Trophoblast cell (in vitro differentiated cells and primary cell): ENCODE measurements at regions not wholly inside any gene's neighbourhood (a gene's known extent, or its start where the extent isn't known, plus 50 kb on each side); places are given as distances from the start of the nearest gene placed in this dataset.

ENCODE experiments used
- DNase-seq, 2 donors: peaks; one replicate each; pipeline ENCODE4 v3.0.0-alpha.2; 2016
- H2AFZ ChIP-seq: 2 replicates; pipeline ENCODE4 v1.6.1; 2013; ENCODE audit warnings: low read length, moderate library complexity, mild to moderate bottlenecking; ENCODE audit not compliant: insufficient read depth, poor library complexity
- H2AK5ac ChIP-seq: 2 replicates; pipeline ENCODE4 v1.6.1; 2013; ENCODE audit warnings: mild to moderate bottlenecking, low read length
- H2BK120ac ChIP-seq: 2 replicates; pipeline ENCODE4 v1.6.1; 2013; ENCODE audit warnings: low read length, mild to moderate bottlenecking, moderate library complexity; ENCODE audit not compliant: insufficient read depth, poor library complexity
- H2BK12ac ChIP-seq: 2 replicates; pipeline ENCODE4 v1.6.1; 2013; ENCODE audit warnings: mild to moderate bottlenecking, low read length, moderate library complexity
- H2BK5ac ChIP-seq: 2 replicates; pipeline ENCODE4 v1.6.1; 2013; ENCODE audit warnings: low read length, low read depth, moderate library complexity, mild to moderate bottlenecking; ENCODE audit not compliant: poor library complexity
- H3K14ac ChIP-seq: 2 replicates; pipeline ENCODE4 v1.6.1; 2013; ENCODE audit warnings: mild to moderate bottlenecking, low read length
- H3K18ac ChIP-seq: 2 replicates; pipeline ENCODE4 v1.6.1; 2013; ENCODE audit warnings: mild to moderate bottlenecking, low read length
- H3K23ac ChIP-seq: 2 replicates; pipeline ENCODE4 v1.6.1; 2013; ENCODE audit warnings: low read length
- H3K27ac ChIP-seq: 2 replicates; pipeline ENCODE4 v1.5.1; 2013; ENCODE audit warnings: low read depth, mild to moderate bottlenecking, inconsistent platforms, low read length, moderate library complexity
- H3K27me3 ChIP-seq: 2 replicates; pipeline ENCODE4 v1.6.1; 2013; ENCODE audit warnings: inconsistent platforms, mild to moderate bottlenecking, low read length, moderate library complexity; ENCODE audit not compliant: insufficient read depth
- H3K36me3 ChIP-seq, 2 experiments: 1 replicate in 1 of 2; 2 replicates in 1 of 2; pipeline ENCODE4 v1.6.1; 2013; ENCODE audit warnings: low read length in 2 of 2, mild to moderate bottlenecking in 2 of 2, moderate library complexity in 1 of 2; ENCODE audit not compliant: insufficient read depth in 2 of 2, control insufficient read depth in 1 of 2
- H3K4ac ChIP-seq: 2 replicates; pipeline ENCODE4 v1.6.1; 2013; ENCODE audit warnings: low read depth, mild to moderate bottlenecking, low read length, moderate library complexity
- H3K4me1 ChIP-seq, 2 experiments: 1 replicate in 1 of 2; 2 replicates in 1 of 2; pipeline ENCODE4 v1.6.1; 2013; ENCODE audit warnings: low read length in 2 of 2, mild to moderate bottlenecking in 2 of 2, moderate library complexity in 1 of 2; ENCODE audit not compliant: insufficient read depth in 2 of 2, control insufficient read depth in 1 of 2
- H3K4me2 ChIP-seq: 2 replicates; pipeline ENCODE4 v1.6.1; 2013; ENCODE audit warnings: inconsistent platforms, mild to moderate bottlenecking, low read length, moderate library complexity
- H3K4me3 ChIP-seq: 2 replicates; pipeline ENCODE4 v1.5.1; 2013; ENCODE audit warnings: mild to moderate bottlenecking, low read depth, low read length, inconsistent platforms
- H3K79me1 ChIP-seq: one replicate; pipeline ENCODE4 v1.6.1; 2013; ENCODE audit warnings: low read length
- H3K79me2 ChIP-seq: 2 replicates; pipeline ENCODE4 v1.6.1; 2013; ENCODE audit warnings: low read length, mild to moderate bottlenecking; ENCODE audit not compliant: control insufficient read depth, insufficient read depth, poor library complexity
- H3K9ac ChIP-seq: 2 replicates; pipeline ENCODE4 v1.6.1; 2013; ENCODE audit warnings: mild to moderate bottlenecking, low read length
- H3K9me3 ChIP-seq: 2 replicates; pipeline ENCODE4 v1.6.1; 2013; ENCODE audit warnings: low read depth, mild to moderate bottlenecking, control low read depth, inconsistent platforms, low read length; ENCODE audit not compliant: insufficient read depth
- H4K12ac ChIP-seq: 2 replicates; pipeline ENCODE4 v1.6.1; 2013; ENCODE audit warnings: low read depth, mild to moderate bottlenecking, low read length, moderate library complexity
- H4K8ac ChIP-seq: 2 replicates; pipeline ENCODE4 v1.6.1; 2013; ENCODE audit warnings: low read depth, mild to moderate bottlenecking, low read length, moderate library complexity
- H4K91ac ChIP-seq: one replicate; pipeline ENCODE4 v1.6.1; 2013; ENCODE audit warnings: low read depth, mild to moderate bottlenecking, low read length, moderate library complexity
- WGBS: extraction: QIAGEN DNeasy Blood & Tissue Kit; methylation state at CpG from one replicate; pipeline ENCODE4 v1.1.7; 2013; ENCODE audit warnings: missing lambda C conversion rate; ENCODE audit not compliant: insufficient read length, insufficient coverage; ENCODE audit errors: extremely low coverage; 5-methylcytosine and 5-hydroxymethylcytosine counted together

- H3K27ac ChIP-seq: no peak overlapping the region
- H2AFZ ChIP-seq: no peak overlapping the region
- H3K79me2 ChIP-seq: no peaks in the 10 kb centered on the region
- H3K9me3 ChIP-seq: peaks cover 2% of the 10 kb centered on the region
- no peaks in the 10 kb centered on the region for H3K4me1 ChIP-seq
- H3K79me1 ChIP-seq: no peaks in the 10 kb centered on the region
- H2AK5ac ChIP-seq: no peak overlapping the region
- no peaks in the 10 kb centered on the region for H3K27me3 ChIP-seq
- no peaks in the 10 kb centered on the region for H3K36me3 ChIP-seq
- no peak overlapping the region for H4K91ac ChIP-seq
- H3K9ac ChIP-seq: no peak overlapping the region
- no peak overlapping the region for H3K23ac ChIP-seq
- WGBS: no CpG with 5 or more reads among the region's 3 CpGs
- no peak overlapping the region for H3K4me2 ChIP-seq
- no peak overlapping the region for H3K18ac ChIP-seq
- no peak overlapping the region for H3K4ac ChIP-seq
- no peak overlapping the region for H4K8ac ChIP-seq
- no peak overlapping the region for H2BK12ac ChIP-seq
- no peak overlapping the region for H3K4me3 ChIP-seq
- H2BK120ac ChIP-seq: no peak overlapping the region
- no peak overlapping the region for H2BK5ac ChIP-seq
- no peak overlapping the region for H3K14ac ChIP-seq
- DNase-seq: no peak
- H4K12ac ChIP-seq: no peak overlapping the region
Observed at GRCh38 chr5:86765778-86766502, 148.2 kb downstream of the COX7C start.

GRCh38 chr5:86768699-86769202, 151.0 kb downstream of the COX7C start:
- no peaks in the 10 kb centered on the region for H3K79me2 ChIP-seq
- no peak overlapping the region for H2AK5ac ChIP-seq
- no peak overlapping the region for H3K14ac ChIP-seq

DNA sequence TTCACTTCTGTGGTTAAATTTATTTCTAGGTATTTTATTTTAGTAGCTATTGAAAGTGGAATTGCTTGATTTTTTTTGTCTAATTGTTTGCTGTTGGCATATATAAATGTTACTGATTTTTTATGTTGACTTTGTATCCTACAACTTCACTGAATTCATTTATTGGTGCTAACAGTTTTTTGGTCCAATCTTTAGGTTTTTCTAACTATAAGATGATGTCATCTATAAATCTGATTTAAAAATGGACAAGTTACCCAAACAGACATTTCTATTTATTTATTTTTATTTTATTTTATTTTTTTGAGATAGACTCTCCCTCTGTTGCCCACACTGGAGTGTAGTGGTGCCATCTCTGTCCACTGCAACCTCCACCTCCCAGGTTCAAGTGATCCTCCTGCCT, 162.3 kb downstream of the COX7C start:
- Histone ChIP-seq H3K4me3 (no peak overlapping the region), H4K12ac (no peak overlapping the region), H2AK5ac (no peak overlapping the region), H2AFZ (no peak overlapping the region), H3K79me2 (peaks cover 2% of the 10 kb centered on the region), H3K4ac (no peak overlapping the region), H4K8ac (no peak overlapping the region), H3K9ac (no peak overlapping the region), H4K91ac (no peak overlapping the region), H3K27me3 (no peaks in the 10 kb centered on the region), H2BK120ac (no peak overlapping the region), H2BK12ac (no peak overlapping the region), H3K23ac (no peak overlapping the region), H3K14ac (no peak overlapping the region), H3K4me1 (no peaks in the 10 kb centered on the region), H3K18ac (no peak overlapping the region), H3K4me2 (no peak overlapping the region), H3K36me3 (no peaks in the 10 kb centered on the region), H2BK5ac (no peak overlapping the region), H3K79me1 (no peaks in the 10 kb centered on the region), H3K9me3 (peaks cover 2% of the 10 kb centered on the region), H3K27ac (no peak overlapping the region)
- no peak for DNase-seq

More at GRCh38 chr5:86768699-86769202, 151.0 kb downstream of the COX7C start:
- Histone ChIP-seq H3K27ac (no peak overlapping the region), H3K9ac (no peak overlapping the region), H4K8ac (no peak overlapping the region), H3K18ac (no peak overlapping the region), H3K23ac (no peak overlapping the region), H2BK120ac (no peak overlapping the region), H3K36me3 (no peaks in the 10 kb centered on the region), H3K4me2 (no peak overlapping the region), H3K27me3 (no peaks in the 10 kb centered on the region), H2AFZ (no peak overlapping the region), H4K12ac (no peak overlapping the region), H3K4me1 (no peaks in the 10 kb centered on the region), H3K79me1 (no peaks in the 10 kb centered on the region), H3K4ac (no peak overlapping the region), H2BK5ac (no peak overlapping the region), H3K9me3 (peaks cover 2% of the 10 kb centered on the region), H4K91ac (no peak overlapping the region), H2BK12ac (no peak overlapping the region), H3K4me3 (peak overlapping the region; percentile 6)
- no peak for DNase-seq
- no CpG with 5 or more reads among the region's 2 CpGs for WGBS

- H2AFZ ChIP-seq: no peak overlapping the region
- no peaks in the 10 kb centered on the region for H3K27me3 ChIP-seq
- no peak overlapping the region for H3K4me2 ChIP-seq
- no peak overlapping the region for H3K18ac ChIP-seq
- H3K79me1 ChIP-seq: no peaks in the 10 kb centered on the region
- WGBS: no CpG with 5 or more reads among the region's 2 CpGs
- H3K27ac ChIP-seq: peak overlapping the region; percentile 25
- H2BK5ac ChIP-seq: no peak overlapping the region
- no peak for DNase-seq
- H3K9me3 ChIP-seq: no peaks in the 10 kb centered on the region
- H4K12ac ChIP-seq: no peak overlapping the region
- H3K14ac ChIP-seq: no peak overlapping the region
- H3K9ac ChIP-seq: no peak overlapping the region
- no peak overlapping the region for H3K4me3 ChIP-seq
- H2BK12ac ChIP-seq: no peak overlapping the region
- peaks cover 0 to 2% of the 10 kb centered on the region in 2 experiments for H3K4me1 ChIP-seq
- no peak overlapping the region for H4K91ac ChIP-seq
- H4K8ac ChIP-seq: no peak overlapping the region
- no peak overlapping the region for H2AK5ac ChIP-seq
- H2BK120ac ChIP-seq: no peak overlapping the region
- no peaks in the 10 kb centered on the region for H3K36me3 ChIP-seq
- no peak overlapping the region for H3K4ac ChIP-seq
- H3K23ac ChIP-seq: no peak overlapping the region
- H3K79me2 ChIP-seq: no peaks in the 10 kb centered on the region
Observed at GRCh38 chr5:86786955-86787354, 169.2 kb downstream of the COX7C start.
